Nephron progenitor cell (in vitro differentiated cells): ENCODE measurements at regions not wholly inside any gene's neighbourhood (a gene's known extent, or its start where the extent isn't known, plus 50 kb on each side); places are given as distances from the start of the nearest gene placed in this dataset.

Source experiments
- DNase-seq: peaks from one replicate; pipeline ENCODE4 v3.0.0; 2021
- H3K27ac Mint-ChIP-seq: 2 replicates; pipeline ENCODE4 v1.8.0; 2021; ENCODE audit warnings: mild to moderate bottlenecking, moderate library complexity, mixed read lengths
- H3K27me3 Mint-ChIP-seq: 2 replicates; pipeline ENCODE4 v1.8.0; 2021; ENCODE audit warnings: mild to moderate bottlenecking, low read depth, mixed read lengths; ENCODE audit not compliant: poor library complexity
- H3K36me3 Mint-ChIP-seq: 2 replicates; pipeline ENCODE4 v1.8.0; 2021; ENCODE audit warnings: low read depth, mixed read lengths
- H3K4me1 Mint-ChIP-seq: 2 replicates; pipeline ENCODE4 v1.8.0; 2021; ENCODE audit warnings: mixed read lengths
- H3K4me3 Mint-ChIP-seq: 2 replicates; pipeline ENCODE4 v1.8.0; 2021; ENCODE audit warnings: mild to moderate bottlenecking, moderate library complexity, mixed read lengths
- H3K9me3 Mint-ChIP-seq: 2 replicates; pipeline ENCODE4 v1.8.0; 2021; ENCODE audit warnings: mild to moderate bottlenecking, moderate library complexity, mixed read lengths
- CTCF ChIP-seq: fragments of 200-600 bp; sonication (generic); IDR thresholded peaks from 2 replicates; pipeline ENCODE4 v1.5.0; 2021; ENCODE audit warnings: antibody characterized with exemption

DNA sequence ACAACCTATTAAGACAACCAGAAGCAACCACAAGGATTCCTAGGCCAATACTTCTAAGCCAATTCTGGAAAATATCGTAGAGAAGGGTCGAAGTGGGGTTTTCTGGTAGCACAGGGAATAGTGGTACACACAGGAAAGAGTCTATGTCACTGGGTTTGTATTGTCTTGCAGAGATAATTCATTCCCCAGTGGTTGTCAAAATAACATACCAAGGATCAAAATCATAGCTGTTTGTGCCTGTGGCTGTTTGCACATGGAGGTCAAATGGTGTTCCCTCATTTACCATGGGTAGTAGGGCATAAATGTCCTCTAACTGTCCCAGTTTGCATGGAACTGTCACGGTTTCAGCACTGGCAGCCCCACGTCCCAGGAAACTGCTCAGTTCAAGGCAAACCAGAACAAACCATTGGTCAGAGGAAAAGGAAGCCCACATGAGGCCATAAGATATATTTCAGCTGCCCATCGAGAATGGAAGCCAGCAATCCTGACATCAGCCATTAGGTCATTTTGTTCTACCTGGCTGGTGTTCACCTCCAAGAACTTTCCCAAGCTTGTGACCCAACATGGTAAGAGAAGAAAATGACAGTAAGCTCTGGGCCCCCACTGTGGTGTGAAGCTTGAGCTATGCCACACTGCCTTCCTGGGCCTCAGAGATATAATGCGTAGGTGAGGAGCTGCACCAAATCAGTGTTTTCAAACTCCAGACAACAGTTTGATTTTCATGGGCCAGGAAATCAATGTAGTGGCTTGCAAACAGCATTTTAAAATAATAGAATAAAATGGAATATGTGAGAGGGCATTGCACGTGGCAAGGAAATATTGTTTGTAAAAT, 53.9 kb upstream of the NFE2L3 start:
- Mint-ChIP-seq H3K36me3 (no peaks in the 10 kb centered on the region), H3K27me3 (peaks cover 7% of the 10 kb centered on the region), H3K27ac (no peak overlapping the region), H3K9me3 (no peaks in the 10 kb centered on the region), H3K4me3 (no peak overlapping the region), H3K4me1 (peaks cover 27% of the 10 kb centered on the region)
- no peak for TF ChIP-seq CTCF
- no peak for DNase-seq

DNA sequence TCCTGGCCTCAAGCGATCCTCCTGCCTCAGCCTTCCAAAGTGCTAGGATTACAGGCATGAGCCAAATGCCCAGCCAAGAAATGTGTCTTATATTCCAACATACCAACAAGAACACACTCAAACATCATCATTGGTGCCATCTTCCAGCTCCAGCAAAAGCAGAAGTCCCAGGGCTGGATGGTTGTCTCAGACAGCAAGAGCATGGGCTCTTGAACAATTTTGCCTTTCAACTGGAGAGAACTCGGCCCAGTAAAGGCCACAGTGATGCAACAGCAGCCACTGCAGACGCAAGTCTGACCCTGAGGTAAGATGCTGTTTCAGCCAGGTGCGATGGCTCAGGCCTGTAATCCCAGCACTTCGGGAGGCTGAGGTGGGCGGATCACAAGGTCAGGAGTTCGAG, 52.8 kb upstream of the NFE2L3 start:
- H3K4me3 Mint-ChIP-seq, result no peak overlapping the region
- H3K36me3 Mint-ChIP-seq, result no peaks in the 10 kb centered on the region
- H3K4me1 Mint-ChIP-seq, result peaks cover 27% of the 10 kb centered on the region
- no peak overlapping the region for H3K27ac Mint-ChIP-seq
- H3K9me3 Mint-ChIP-seq, result no peaks in the 10 kb centered on the region
- DNase-seq, result no peak
- TF ChIP-seq CTCF, result no peak
- peaks cover 7% of the 10 kb centered on the region for H3K27me3 Mint-ChIP-seq

- Mint-ChIP-seq H3K27ac (peak overlapping the region; percentile 97), H3K36me3 (peaks cover 7% of the 10 kb centered on the region), H3K27me3 (peaks cover 13% of the 10 kb centered on the region), H3K9me3 (no peaks in the 10 kb centered on the region), H3K4me3 (peak overlapping the region; percentile 83), H3K4me1 (peaks cover 27% of the 10 kb centered on the region)
- DNase-seq, result peak; percentile 41
- no peak for TF ChIP-seq CTCF
Observed at GRCh38 chr7:26100406-26101339, 51.3 kb upstream of the NFE2L3 start.

DNA sequence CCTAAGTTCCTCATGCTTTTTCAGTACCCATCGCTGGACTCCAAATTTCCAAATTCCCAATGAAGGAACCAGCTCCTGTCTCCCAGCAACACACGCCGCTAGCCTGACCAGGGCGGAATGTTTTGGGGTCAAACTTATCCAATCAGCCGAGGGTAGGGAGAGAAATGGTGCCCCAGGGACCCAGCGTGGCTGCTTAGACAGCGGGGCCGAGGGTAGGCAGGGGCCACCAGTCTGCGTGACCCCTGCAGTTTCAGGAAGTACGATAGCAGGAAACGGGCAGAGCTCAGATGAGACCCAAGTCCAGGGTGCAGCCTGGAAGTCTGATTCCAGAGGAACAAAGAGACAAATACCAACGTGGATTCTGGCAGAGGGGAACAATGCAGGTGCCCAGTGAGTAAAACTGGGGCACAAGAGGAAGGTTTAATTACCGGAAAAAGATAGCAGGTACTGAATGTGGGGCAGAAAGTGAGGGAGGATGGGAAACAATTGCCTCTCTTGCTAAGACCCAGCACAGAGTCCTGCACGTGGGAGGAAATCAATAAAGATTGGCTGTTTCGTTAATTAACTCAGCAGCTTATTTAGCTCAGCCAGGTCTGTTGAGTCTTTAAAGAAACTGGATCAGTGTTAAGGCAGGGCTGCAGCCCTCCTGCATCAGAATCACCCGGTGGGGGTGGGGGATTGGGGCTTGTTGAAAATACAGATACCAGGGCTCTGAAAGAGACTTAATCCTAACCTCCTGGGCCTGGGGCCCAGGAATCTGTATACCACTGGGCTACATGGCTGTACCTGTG, 50.4 kb upstream of the NFE2L3 start:
- peak overlapping the region; percentile 97 for H3K27ac Mint-ChIP-seq
- peak; percentile 69 for DNase-seq

More for the DNA sequence above, 50.4 kb upstream of the NFE2L3 start:
- peak overlapping the region; percentile 83 for H3K4me3 Mint-ChIP-seq
- peaks cover 13% of the 10 kb centered on the region for H3K27me3 Mint-ChIP-seq
- peaks cover 14% of the 10 kb centered on the region for H3K36me3 Mint-ChIP-seq
- no peak for TF ChIP-seq CTCF
- H3K9me3 Mint-ChIP-seq, result no peaks in the 10 kb centered on the region
- H3K4me1 Mint-ChIP-seq, result peaks cover 27% of the 10 kb centered on the region
